Osteocyte (in vitro differentiated cells): ENCODE measurements at regions not wholly inside any gene's neighbourhood (a gene's known extent, or its start where the extent isn't known, plus 50 kb on each side); places are given as distances from the start of the nearest gene placed in this dataset.

Source experiments
- DNase-seq: peaks from one replicate; pipeline ENCODE4 v3.0.0; 2021; ENCODE audit warnings: mixed read lengths; ENCODE audit not compliant: unreplicated experiment; ENCODE audit errors: extremely low spot score
- H3K27ac Mint-ChIP-seq: one replicate; pipeline ENCODE4 v1.8.0; 2021; ENCODE audit warnings: mild to moderate bottlenecking, mixed read lengths; ENCODE audit not compliant: unreplicated experiment
- H3K27me3 Mint-ChIP-seq: one replicate; pipeline ENCODE4 v1.8.0; 2021; ENCODE audit warnings: mixed read lengths; ENCODE audit not compliant: unreplicated experiment
- H3K36me3 Mint-ChIP-seq: one replicate; pipeline ENCODE4 v1.8.0; 2021; ENCODE audit warnings: mixed read lengths; ENCODE audit not compliant: unreplicated experiment
- H3K4me1 Mint-ChIP-seq: one replicate; pipeline ENCODE4 v1.8.0; 2021; ENCODE audit warnings: mixed read lengths; ENCODE audit not compliant: unreplicated experiment
- H3K4me3 Mint-ChIP-seq: one replicate; pipeline ENCODE4 v1.8.0; 2021; ENCODE audit warnings: mild to moderate bottlenecking, moderate library complexity, mixed read lengths; ENCODE audit not compliant: unreplicated experiment
- H3K9me3 Mint-ChIP-seq: one replicate; pipeline ENCODE4 v1.8.0; 2021; ENCODE audit warnings: mixed read lengths; ENCODE audit not compliant: unreplicated experiment
- CTCF ChIP-seq: fragments of 200-600 bp; sonication (generic); IDR thresholded peaks from 2 replicates; pipeline ENCODE4 v1.5.0; 2021; ENCODE audit warnings: antibody characterized with exemption, mild to moderate bottlenecking, moderate library complexity

- TF ChIP-seq CTCF, result no peak
These were observed 903.1 kb downstream of the NSUN3 start for GRCh38 chr3:94965867-94966475.

GRCh38 chr3:94967196-94967595 lies 904.3 kb downstream of the NSUN3 start:
- H3K9me3 Mint-ChIP-seq, result peaks cover 5% of the 10 kb centered on the region
- peaks cover 5% of the 10 kb centered on the region for H3K27me3 Mint-ChIP-seq

More at GRCh38 chr3:94965867-94966475, 903.1 kb downstream of the NSUN3 start:
- no peak for DNase-seq
- H3K4me3 Mint-ChIP-seq, result no peak overlapping the region
- no peak overlapping the region for H3K27ac Mint-ChIP-seq
- peaks cover 5% of the 10 kb centered on the region for H3K9me3 Mint-ChIP-seq
- H3K36me3 Mint-ChIP-seq, result no peaks in the 10 kb centered on the region
- peaks cover 5% of the 10 kb centered on the region for H3K27me3 Mint-ChIP-seq
- no peaks in the 10 kb centered on the region for H3K4me1 Mint-ChIP-seq

GRCh38 chr3:94968519-94968918 lies 905.7 kb downstream of the NSUN3 start:
- Mint-ChIP-seq H3K27me3 (peaks cover 5% of the 10 kb centered on the region), H3K9me3 (peaks cover 5% of the 10 kb centered on the region), H3K36me3 (no peaks in the 10 kb centered on the region), H3K27ac (no peak overlapping the region), H3K4me1 (no peaks in the 10 kb centered on the region), H3K4me3 (no peak overlapping the region)
- TF ChIP-seq CTCF, result no peak
- no peak for DNase-seq

More at GRCh38 chr3:94967196-94967595, 904.3 kb downstream of the NSUN3 start:
- Mint-ChIP-seq H3K36me3 (no peaks in the 10 kb centered on the region), H3K4me1 (no peaks in the 10 kb centered on the region), H3K27ac (no peak overlapping the region), H3K4me3 (no peak overlapping the region)
- no peak for TF ChIP-seq CTCF
- DNase-seq, result no peak

- no peaks in the 10 kb centered on the region for H3K4me1 Mint-ChIP-seq
- H3K4me3 Mint-ChIP-seq, result no peak overlapping the region
- no peak for TF ChIP-seq CTCF
- DNase-seq, result no peak
- H3K27ac Mint-ChIP-seq, result no peak overlapping the region
- peaks cover 7% of the 10 kb centered on the region for H3K27me3 Mint-ChIP-seq
- H3K9me3 Mint-ChIP-seq, result peaks cover 8% of the 10 kb centered on the region
- H3K36me3 Mint-ChIP-seq, result no peaks in the 10 kb centered on the region
These were observed 909.2 kb downstream of the NSUN3 start for GRCh38 chr3:94972066-94972465.

- Mint-ChIP-seq H3K9me3 (peaks cover 8% of the 10 kb centered on the region), H3K27me3 (peaks cover 2% of the 10 kb centered on the region), H3K36me3 (no peaks in the 10 kb centered on the region), H3K4me1 (peaks cover 5% of the 10 kb centered on the region), H3K27ac (no peak overlapping the region), H3K4me3 (no peak overlapping the region)
- DNase-seq, result no peak
- TF ChIP-seq CTCF, result no peak
These were observed 915.2 kb downstream of the NSUN3 start for GRCh38 chr3:94978084-94978483.
